Mucosa of stomach (tissue), 1 donor: ENCODE measurements at regions not wholly inside any gene's neighbourhood (a gene's known extent, or its start where the extent isn't known, plus 50 kb on each side); places are given as distances from the start of the nearest gene placed in this dataset.
"Not testable (repeated sequence)": the region's sequence is repeated elsewhere in the genome, so short reads cannot be mapped to it uniquely, and the experiment has no call there.

Source experiments
- H3K27me3 ChIP-seq: one replicate; pipeline ENCODE4 v1.7.0; 2013; ENCODE audit warnings: mild to moderate bottlenecking, low read length; ENCODE audit not compliant: control insufficient read depth, insufficient read depth
- H3K36me3 ChIP-seq: one replicate; pipeline ENCODE4 v1.7.0; 2013; ENCODE audit warnings: low read length; ENCODE audit not compliant: control insufficient read depth, insufficient read depth
- H3K4me1 ChIP-seq: one replicate; pipeline ENCODE4 v1.7.0; 2013; ENCODE audit warnings: mild to moderate bottlenecking, low read length; ENCODE audit not compliant: control insufficient read depth, insufficient read depth
- H3K4me3 ChIP-seq: one replicate; pipeline ENCODE4 v1.7.0; 2013; ENCODE audit warnings: low read length
- H3K9ac ChIP-seq: one replicate; pipeline ENCODE4 v1.7.0; 2013; ENCODE audit warnings: mild to moderate bottlenecking, low read length, moderate library complexity
- H3K9me3 ChIP-seq: one replicate; pipeline ENCODE4 v1.7.0; 2013; ENCODE audit warnings: mild to moderate bottlenecking, low read length, moderate library complexity; ENCODE audit not compliant: control insufficient read depth
- donor health status: Pancreatic carcinoma.

- no peaks in the 10 kb centered on the region for H3K27me3 ChIP-seq
- no peak overlapping the region for H3K9ac ChIP-seq
- H3K4me3 ChIP-seq = no peak overlapping the region
- no peaks in the 10 kb centered on the region for H3K9me3 ChIP-seq
- no peaks in the 10 kb centered on the region for H3K4me1 ChIP-seq
- H3K36me3 ChIP-seq = no peaks in the 10 kb centered on the region
Observed at GRCh38 chr5:67805666-67806348, 409.7 kb upstream of the PIK3R1 start.

DNA sequence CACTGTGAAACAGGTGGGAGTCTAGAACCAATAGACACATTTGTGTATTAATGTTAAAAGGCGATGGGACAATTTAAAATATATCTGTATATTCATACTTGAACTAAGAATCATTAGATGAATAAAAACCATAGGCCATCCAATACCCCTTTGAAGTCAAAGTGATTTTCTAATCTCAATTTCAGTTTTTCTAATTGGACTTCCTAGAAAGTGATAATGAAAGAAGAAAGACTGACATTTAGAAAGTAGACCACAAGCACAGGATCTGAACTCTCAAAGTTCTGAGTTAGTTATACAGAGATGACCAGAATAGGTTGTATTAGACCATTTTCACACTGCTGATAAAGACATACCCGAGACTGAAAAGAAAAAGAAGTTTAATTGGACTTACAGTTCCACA lies 412.8 kb upstream of the PIK3R1 start:
- no peaks in the 10 kb centered on the region for H3K4me1 ChIP-seq
- no peaks in the 10 kb centered on the region for H3K36me3 ChIP-seq
- H3K9me3 ChIP-seq = no peaks in the 10 kb centered on the region
- H3K9ac ChIP-seq = no peak overlapping the region
- no peaks in the 10 kb centered on the region for H3K27me3 ChIP-seq
- no peak overlapping the region for H3K4me3 ChIP-seq

DNA sequence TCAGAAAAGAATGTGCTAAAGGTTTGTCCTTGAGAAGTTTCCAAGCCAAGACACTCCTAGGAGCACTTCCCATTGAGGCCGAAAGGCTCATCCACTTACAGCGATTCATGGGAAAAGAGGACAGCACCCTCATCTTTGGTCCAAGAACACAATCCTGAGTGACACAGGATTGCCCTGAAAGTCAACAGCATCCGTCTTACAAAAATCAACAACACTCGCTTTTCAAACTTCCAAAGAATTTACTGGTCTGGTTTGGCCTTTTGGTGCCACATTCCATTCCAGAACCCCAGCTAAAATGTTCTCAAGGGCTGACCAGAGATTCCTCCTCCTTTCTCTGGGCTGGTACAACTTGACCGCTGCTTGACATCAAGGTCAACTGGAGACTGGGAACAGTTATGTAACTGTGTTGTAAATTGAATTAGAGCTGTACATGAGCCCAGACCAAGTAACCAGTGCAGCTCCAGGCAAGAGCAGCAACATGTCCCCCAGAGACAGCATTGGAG lies 415.8 kb upstream of the PIK3R1 start:
- H3K4me1 ChIP-seq = no peaks in the 10 kb centered on the region
- no peaks in the 10 kb centered on the region for H3K9me3 ChIP-seq
- no peak overlapping the region for H3K9ac ChIP-seq
- no peak overlapping the region for H3K4me3 ChIP-seq
- H3K27me3 ChIP-seq = no peaks in the 10 kb centered on the region
- no peaks in the 10 kb centered on the region for H3K36me3 ChIP-seq

DNA sequence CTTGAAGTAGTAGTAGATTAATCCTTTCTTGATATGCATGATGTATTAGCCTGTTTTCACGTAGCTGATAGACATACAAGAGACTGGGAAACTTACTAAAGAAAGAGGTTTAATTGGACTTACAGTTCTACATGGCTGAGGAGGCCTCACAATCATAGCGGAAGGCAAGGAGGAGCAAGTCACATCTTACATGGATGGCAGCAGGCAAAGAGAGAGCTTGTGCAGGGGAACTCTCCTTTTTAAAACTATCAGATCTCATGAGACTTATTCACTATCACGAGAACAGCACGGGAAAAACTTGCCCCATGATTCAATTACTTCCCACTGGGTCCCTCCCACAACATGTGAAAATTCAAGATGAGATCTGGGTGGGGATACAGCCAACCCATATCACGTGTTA lies 417.1 kb upstream of the PIK3R1 start:
- not testable (repeated sequence) for H3K27me3 ChIP-seq, H3K36me3 ChIP-seq, H3K4me3 ChIP-seq, H3K4me1 ChIP-seq, H3K9me3 ChIP-seq, H3K9ac ChIP-seq

GRCh38 chr5:67795781-67796477 lies 419.6 kb upstream of the PIK3R1 start:
- no peaks in the 10 kb centered on the region for H3K27me3 ChIP-seq
- no peak overlapping the region for H3K9ac ChIP-seq
- H3K4me1 ChIP-seq = no peaks in the 10 kb centered on the region
- no peaks in the 10 kb centered on the region for H3K36me3 ChIP-seq
- no peaks in the 10 kb centered on the region for H3K9me3 ChIP-seq
- H3K4me3 ChIP-seq = no peak overlapping the region

GRCh38 chr5:67793966-67794365 lies 421.6 kb upstream of the PIK3R1 start:
- Histone ChIP-seq H3K4me3 (no peak overlapping the region), H3K36me3 (no peaks in the 10 kb centered on the region), H3K27me3 (no peaks in the 10 kb centered on the region), H3K9me3 (no peaks in the 10 kb centered on the region), H3K4me1 (no peaks in the 10 kb centered on the region), H3K9ac (no peak overlapping the region)

GRCh38 chr5:67793418-67793817 lies 422.1 kb upstream of the PIK3R1 start:
- Histone ChIP-seq H3K4me1 (no peaks in the 10 kb centered on the region), H3K9ac (no peak overlapping the region), H3K9me3 (no peaks in the 10 kb centered on the region), H3K27me3 (no peaks in the 10 kb centered on the region), H3K4me3 (no peak overlapping the region), H3K36me3 (no peaks in the 10 kb centered on the region)

DNA sequence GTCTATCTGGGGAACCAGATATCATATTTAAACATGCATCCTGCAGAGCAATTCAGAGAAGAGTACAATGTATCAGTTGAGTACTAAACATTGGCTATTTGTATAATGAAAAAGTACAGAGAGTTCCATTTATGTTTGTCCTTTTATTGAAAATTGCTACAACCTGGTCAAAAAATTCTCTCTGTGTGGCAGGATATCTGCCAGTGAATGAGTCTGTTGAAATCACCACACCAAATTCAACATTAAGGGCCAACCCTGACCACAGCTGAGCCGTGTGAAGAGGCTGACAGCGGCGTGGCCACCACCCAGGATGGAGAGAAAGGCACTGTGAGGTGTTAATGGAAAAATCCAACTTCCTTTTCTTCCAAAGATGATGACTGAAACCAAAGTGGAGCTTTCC lies 422.7 kb upstream of the PIK3R1 start:
- Histone ChIP-seq H3K9me3 (no peaks in the 10 kb centered on the region), H3K36me3 (no peaks in the 10 kb centered on the region), H3K4me3 (no peak overlapping the region), H3K27me3 (no peaks in the 10 kb centered on the region), H3K9ac (no peak overlapping the region), H3K4me1 (no peaks in the 10 kb centered on the region)

GRCh38 chr5:67790390-67790789 lies 425.2 kb upstream of the PIK3R1 start:
- H3K4me1 ChIP-seq = no peaks in the 10 kb centered on the region
- no peaks in the 10 kb centered on the region for H3K36me3 ChIP-seq
- no peaks in the 10 kb centered on the region for H3K27me3 ChIP-seq
- H3K9ac ChIP-seq = no peak overlapping the region
- H3K9me3 ChIP-seq = no peaks in the 10 kb centered on the region
- H3K4me3 ChIP-seq = no peak overlapping the region

GRCh38 chr5:67779893-67780623 lies 435.5 kb upstream of the PIK3R1 start:
- H3K36me3 ChIP-seq, H3K4me1 ChIP-seq, H3K4me3 ChIP-seq, H3K9ac ChIP-seq, H3K27me3 ChIP-seq, H3K9me3 ChIP-seq: not testable (repeated sequence)

- Histone ChIP-seq H3K36me3 (no peaks in the 10 kb centered on the region), H3K9me3 (no peaks in the 10 kb centered on the region), H3K4me1 (peaks cover 21% of the 10 kb centered on the region), H3K4me3 (no peak overlapping the region), H3K27me3 (no peaks in the 10 kb centered on the region), H3K9ac (no peak overlapping the region)
Observed at GRCh38 chr5:67774786-67775185, 440.8 kb upstream of the PIK3R1 start.

DNA sequence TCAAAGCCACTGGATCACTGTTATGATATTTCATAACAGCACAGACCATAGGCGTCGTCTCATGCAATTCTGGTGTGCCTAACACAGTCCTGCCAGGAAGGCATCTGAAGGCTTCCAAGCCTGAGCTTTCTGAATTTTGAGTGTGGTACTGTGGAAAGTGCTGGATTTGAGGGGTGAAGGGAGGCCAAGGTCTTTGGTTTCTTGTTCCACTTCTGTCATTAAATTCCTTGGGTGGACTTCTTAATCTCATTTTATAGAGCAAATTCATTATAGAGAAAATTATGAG lies 441.3 kb upstream of the PIK3R1 start:
- Histone ChIP-seq H3K27me3 (no peaks in the 10 kb centered on the region), H3K4me1 (peaks cover 21% of the 10 kb centered on the region), H3K36me3 (no peaks in the 10 kb centered on the region), H3K4me3 (no peak overlapping the region), H3K9ac (no peak overlapping the region), H3K9me3 (no peaks in the 10 kb centered on the region)
